ENCODE measurements at regions not wholly inside any gene's neighbourhood (a gene's known extent, or its start where the extent isn't known, plus 50 kb on each side); places are given as distances from the start of the nearest gene placed in this dataset.
"Not testable (repeated sequence)": the region's sequence is repeated elsewhere in the genome, so short reads cannot be mapped to it uniquely, and the experiment has no call there.

- DNase-seq (ENCODE audit: low spot score in 2 of 2): no peak
- no peak overlapping the region for H3K4me3 ChIP-seq (ENCODE audit: low read depth, poor library complexity, severe bottlenecking)
- no peak for TF ChIP-seq CTCF (IDR thresholded peaks at IDR 0.05)
- no peak for TF ChIP-seq POLR2A (IDR thresholded peaks at IDR 0.05)
- 45 to 59% methylated on average over 2 of the region's 2 CpGs for WGBS, 2 donors
- intact Hi-C loops (cut with DNase I; ENCODE audit: low total_unique reads): no loop called here
Measured at GRCh38 chr15:47095833-47096232, 621.5 kb upstream of the SEMA6D start.

DNA sequence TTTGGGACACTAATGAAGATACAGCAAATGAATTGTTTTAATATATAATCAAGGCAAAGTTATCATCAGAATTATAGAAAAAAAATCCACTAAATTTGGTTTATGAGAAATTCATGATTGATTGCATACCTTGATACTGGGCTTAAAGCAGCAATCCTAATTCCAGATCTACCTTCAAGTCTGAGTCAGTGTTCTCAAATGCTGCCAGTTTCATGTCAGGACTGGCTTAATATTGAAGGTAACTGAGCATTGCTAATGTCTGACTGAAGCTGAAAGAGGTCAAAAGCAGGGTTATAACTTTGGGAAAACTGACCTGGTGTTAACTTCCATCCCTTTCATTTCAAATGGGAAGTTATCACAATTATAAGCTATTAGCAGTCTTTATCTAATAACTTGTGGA, 618.8 kb upstream of the SEMA6D start:
- DNase-seq (ENCODE audit: low spot score in 2 of 2); H3K4me3 ChIP-seq (ENCODE audit: low read depth, poor library complexity, severe bottlenecking); intact Hi-C loops (cut with DNase I; ENCODE audit: low total_unique reads): not testable (repeated sequence)

GRCh38 chr15:47099801-47100200, 617.5 kb upstream of the SEMA6D start:
- intact Hi-C loops (cut with DNase I; ENCODE audit: low total_unique reads); DNase-seq (ENCODE audit: low spot score in 2 of 2); H3K4me3 ChIP-seq (ENCODE audit: low read depth, poor library complexity, severe bottlenecking): not testable (repeated sequence)
- 83 to 89% methylated on average over 6 of the region's 6 CpGs for WGBS, 2 donors

DNA sequence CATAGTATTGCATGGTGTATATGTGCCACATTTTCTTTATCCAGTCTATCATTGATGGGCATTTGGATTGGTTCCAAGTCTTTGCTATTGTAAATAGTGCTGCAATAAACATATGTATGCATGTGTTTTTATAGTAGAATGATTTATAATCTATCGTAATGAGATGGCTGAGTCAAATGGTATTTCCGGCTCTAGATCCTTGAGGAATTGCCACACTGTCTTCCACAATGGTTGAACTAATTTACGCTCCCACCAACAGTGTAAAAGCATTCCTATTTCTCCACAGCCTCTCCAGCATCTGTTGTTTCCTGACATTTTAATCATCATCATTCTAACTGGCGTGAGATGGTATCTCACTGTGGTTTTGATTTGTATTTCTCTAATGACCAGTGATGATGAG, 608.5 kb upstream of the SEMA6D start:
- intact Hi-C loops (cut with DNase I; ENCODE audit: low total_unique reads); DNase-seq (ENCODE audit: low spot score in 2 of 2); H3K4me3 ChIP-seq (ENCODE audit: low read depth, poor library complexity, severe bottlenecking): not testable (repeated sequence)
- 75 to 79% methylated on average over 4 of the region's 4 CpGs for WGBS, 2 donors

DNA sequence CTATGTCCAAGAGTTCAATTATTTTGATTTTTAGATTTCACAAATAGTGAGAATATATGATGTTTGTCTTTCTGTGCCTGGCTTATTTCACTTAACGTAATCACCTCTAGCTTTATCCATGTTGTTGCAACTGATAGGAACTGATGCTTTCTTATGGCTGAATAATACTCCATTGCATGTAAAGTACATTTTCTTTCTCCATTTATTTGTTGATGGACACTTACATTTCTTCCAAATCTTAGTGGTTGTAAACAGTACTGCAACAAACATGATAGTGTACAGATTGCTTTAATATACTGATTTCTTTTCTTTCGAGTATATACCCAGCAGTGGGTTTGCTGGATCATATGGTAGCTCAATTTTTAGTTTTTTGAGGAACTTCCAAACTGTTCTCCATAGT, 600.6 kb upstream of the SEMA6D start:
- 91 to 93% methylated on average over 2 of the region's 2 CpGs for WGBS, 2 donors

DNA sequence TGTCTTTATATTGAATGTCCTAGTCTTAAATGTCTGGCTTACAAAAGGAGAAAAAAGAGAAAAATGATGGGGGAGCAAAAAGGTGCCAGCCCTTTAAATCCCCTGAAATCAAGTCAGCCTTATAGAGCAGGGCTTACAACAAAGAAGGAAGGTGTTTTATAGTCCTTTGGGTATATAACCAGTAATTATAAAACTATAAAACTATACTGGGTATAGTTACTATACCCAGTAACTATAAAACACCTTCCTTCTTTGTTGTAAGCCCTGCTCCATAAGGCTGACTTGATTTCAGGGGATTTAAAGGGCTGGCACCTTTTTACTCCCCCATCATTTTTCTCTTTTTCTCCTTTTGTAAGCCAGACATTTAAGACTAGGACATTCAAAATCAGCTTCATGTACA, 598.0 kb upstream of the SEMA6D start:
- H3K4me3 ChIP-seq (ENCODE audit: low read depth, poor library complexity, severe bottlenecking): no peak overlapping the region
- intact Hi-C loops (cut with DNase I; ENCODE audit: low total_unique reads): no loop called here
- TF ChIP-seq POLR2A (IDR thresholded peaks at IDR 0.05) (no peak), CTCF (IDR thresholded peaks at IDR 0.05) (no peak)
- DNase-seq (ENCODE audit: low spot score in 2 of 2): no peak

More for the DNA sequence above, 600.6 kb upstream of the SEMA6D start:
- DNase-seq (ENCODE audit: low spot score in 2 of 2): no peak
- TF ChIP-seq CTCF (IDR thresholded peaks at IDR 0.05): no peak
- no peak for TF ChIP-seq POLR2A (IDR thresholded peaks at IDR 0.05)
- H3K4me3 ChIP-seq (ENCODE audit: low read depth, poor library complexity, severe bottlenecking): no peak overlapping the region
- intact Hi-C loops (cut with DNase I; ENCODE audit: low total_unique reads): no loop called here

GRCh38 chr15:47124430-47125102, 592.7 kb upstream of the SEMA6D start:
- H3K4me3 ChIP-seq (ENCODE audit: low read depth, poor library complexity, severe bottlenecking): no peak overlapping the region
- no peak for DNase-seq (ENCODE audit: low spot score in 2 of 2)
- intact Hi-C loops (cut with DNase I; ENCODE audit: low total_unique reads): no loop called here
- TF ChIP-seq POLR2A (IDR thresholded peaks at IDR 0.05) (no peak), CTCF (IDR thresholded peaks at IDR 0.05) (no peak)
- 88 to 89% methylated on average over 3 of the region's 3 CpGs for WGBS, 2 donors

All from lower leg skin (tissue), 4 donors.